ENCODE measurements at regions not wholly inside any gene's neighbourhood (a gene's known extent, or its start where the extent isn't known, plus 50 kb on each side); places are given as distances from the start of the nearest gene placed in this dataset.
A peak's percentile ranks its signal among the peaks of the same experiment; 100 is the strongest.

DNA sequence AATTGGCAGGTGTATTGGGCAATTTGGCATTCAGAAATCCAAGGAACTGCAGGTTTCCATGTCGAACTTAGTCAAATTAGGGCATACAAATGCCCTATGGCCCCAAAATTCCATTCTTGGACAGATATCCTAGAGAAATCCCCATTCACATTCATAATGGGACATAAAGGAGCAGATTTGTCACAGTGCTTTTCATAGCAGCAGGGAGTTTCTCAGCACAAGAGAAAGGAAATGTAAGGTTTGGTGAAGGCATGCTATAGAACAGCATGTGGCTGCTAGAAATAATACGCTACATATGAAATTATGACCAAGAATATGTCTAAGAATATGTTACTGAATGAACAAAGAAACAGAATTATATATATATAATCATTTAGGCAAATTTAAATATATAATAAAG is 437.5 kb upstream of the BOD1L1 start:
- no peak for DNase-seq

DNA sequence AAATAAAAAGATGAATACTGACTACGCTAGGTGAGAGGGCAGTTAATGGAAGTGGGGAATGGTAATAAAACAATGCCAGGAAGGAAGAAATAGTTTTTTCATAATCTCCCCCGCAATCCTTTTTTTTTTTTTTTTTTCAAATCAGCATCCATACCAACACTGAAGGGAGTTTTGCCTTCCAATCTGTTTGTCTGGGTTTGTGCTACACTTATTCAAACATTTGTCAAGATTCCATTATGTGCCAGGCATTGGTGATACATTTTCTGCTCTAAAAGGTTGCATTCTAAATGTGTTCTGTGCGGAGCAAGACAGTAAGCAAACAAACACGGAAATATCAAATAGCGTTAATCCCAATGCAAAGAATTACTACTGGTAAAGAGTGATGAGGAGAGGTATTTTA is 437.9 kb upstream of the BOD1L1 start:
- no peak for DNase-seq

DNA sequence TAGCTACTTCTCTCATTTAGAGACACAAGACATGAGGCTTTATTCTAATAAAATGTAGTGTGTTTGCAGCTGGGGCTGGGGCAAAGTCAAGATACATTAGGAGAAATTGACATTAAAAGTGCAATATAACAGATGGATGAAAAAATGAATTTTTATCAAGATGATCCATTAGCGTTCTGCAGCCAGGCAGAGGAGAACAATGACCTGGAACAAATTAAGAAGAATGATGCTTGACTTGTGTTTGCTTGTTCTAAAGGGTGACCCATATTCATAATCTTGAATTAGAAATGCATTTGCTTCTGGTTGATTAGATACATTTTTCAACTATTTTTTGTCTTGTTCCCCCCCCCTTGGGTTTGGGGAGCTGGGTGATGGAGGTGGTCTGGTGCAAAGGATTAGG is 439.5 kb upstream of the BOD1L1 start:
- DNase-seq = no peak

DNA sequence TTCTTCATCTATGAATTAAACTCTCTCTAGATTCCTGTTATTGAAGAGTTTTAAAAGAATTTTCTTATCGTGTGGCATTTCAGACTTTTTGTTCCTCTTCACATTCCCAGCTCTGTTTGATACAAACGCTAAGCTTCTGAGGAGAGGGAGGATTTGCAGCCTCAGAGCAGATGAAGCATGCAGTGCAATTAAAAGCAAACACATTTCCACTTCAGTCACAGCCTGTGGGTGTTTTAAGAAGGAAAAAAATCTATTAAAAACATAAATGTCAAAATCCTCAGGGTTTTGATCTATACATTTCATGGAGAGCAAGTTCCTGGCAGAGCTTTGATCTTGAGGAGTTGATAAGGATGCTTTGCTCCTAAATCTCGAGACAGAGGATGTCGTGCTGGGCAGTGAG is 442.4 kb upstream of the BOD1L1 start:
- no peak for DNase-seq

DNA sequence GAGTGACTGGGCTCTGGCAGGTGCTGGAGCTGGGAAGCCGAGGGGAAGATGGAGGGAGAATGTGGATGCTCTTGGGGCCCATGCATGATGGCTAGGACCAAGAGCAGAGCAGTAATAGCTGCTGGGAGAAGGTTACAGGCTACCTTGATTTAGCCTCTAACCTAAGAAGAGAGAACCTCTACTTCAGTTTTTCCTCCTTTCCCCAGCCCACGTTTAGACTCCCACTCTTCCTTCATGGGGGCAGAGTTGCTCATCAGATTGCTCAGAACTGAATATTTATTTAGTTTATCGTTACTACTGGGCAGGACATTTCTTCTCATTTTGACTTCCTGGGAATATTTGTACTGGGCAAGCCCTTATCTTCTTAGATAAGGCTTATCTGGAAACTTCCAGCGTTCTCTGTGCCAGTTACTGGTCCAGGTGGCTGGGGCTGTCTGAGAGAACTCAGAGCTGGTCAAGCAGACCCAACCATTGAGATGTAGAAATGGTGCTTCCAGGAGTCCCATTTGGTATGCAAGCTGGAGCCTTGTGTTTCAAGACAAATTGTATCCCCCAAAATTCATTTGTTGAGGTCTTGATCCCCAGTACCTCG is 442.9 kb upstream of the BOD1L1 start:
- DNase-seq = no peak

DNA sequence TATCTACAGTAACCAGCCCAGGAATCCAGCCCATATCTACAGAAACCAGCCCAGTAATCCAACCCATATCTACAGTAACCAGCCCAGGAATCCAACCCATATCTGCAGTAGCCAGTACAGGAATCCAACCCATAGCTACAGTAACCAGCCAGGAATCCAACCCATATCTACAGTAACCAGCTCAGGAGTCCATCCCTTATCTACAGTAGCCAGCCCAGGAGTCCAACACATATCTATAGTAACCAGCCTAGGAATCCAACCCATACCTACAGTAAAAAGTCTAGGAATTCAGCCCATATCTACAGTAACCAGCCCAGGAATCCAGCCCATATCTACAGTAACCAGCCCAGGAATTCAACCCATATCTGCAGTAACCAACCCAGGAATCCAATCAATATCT is 445.0 kb upstream of the BOD1L1 start:
- DNase-seq = no peak

DNA sequence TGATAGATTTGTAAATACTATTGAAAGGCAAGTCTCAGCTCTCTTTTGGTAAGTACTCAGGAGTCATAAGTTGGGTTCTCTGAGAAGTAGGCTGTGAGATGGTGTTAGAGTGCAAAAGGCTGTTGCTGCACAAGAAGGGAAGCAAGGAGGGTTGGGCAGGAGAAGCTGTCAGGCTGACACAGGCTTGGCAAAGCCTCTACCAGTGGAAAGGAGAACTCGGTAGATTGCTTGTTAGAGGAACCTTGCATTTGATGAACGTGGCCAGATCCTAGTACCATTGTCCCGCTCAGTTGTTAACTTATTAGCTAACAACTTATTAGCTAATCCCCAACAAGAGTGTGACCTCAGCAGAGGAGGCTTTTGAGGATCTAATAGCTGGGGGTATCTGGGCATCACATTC is 449.3 kb upstream of the BOD1L1 start:
- no peak for DNase-seq

DNA sequence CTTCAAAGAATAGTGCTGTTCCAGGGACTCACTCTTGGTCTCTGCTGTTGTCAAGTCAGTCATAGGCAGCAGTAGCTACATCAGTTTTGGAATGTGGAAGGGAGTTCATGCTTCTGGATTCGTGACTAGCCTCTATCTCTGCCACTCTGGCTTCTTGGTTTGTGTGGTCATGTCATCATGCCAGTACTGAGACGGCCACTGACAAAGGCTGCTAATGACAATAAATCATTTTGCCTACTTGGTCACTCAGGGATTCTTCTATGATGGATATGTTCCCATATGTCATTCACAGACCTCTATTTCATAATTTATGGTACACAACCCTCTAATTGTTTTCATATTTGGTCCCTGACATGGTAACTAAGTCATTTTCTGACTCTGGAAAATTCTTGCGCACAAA is 450.8 kb upstream of the BOD1L1 start:
- no peak for DNase-seq

DNA sequence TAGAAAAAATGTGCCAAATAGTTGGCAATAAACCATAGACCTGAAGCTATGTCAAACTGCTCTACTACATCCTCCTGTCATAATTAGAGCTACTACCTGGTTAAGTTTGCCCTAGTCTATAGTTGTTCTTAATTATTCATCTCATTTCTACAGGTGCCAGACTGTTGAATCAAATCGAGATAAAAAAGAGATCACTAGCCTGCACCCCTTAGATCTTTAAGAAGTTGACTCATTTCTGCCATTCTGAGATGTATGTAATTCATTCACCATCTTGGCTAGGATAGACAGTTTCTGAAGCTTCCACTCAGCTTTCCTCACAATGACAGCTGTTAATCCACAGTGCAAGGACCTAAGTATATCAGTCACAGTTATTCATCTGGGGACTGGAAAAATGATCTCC is 452.1 kb upstream of the BOD1L1 start:
- DNase-seq = no peak

DNA sequence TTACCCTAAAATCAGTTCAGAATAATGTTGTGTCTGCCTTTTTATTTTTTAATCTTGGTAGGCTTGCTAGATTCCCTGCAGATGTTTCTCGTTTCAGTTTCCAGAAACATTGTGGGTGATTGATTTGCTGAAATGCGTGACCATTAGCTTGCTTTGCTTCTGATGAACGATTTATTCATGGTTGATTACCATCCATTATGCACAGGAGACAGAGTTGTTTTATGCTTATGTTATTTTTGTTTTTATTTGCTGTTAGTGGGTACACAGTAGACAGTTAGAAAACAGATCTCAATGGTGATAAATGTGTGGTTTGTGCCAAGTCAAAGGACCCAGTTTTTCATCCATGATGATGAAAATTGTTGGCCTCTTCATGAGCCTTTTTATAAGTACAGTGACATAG is 455.6 kb upstream of the BOD1L1 start:
- no peak for DNase-seq

DNA sequence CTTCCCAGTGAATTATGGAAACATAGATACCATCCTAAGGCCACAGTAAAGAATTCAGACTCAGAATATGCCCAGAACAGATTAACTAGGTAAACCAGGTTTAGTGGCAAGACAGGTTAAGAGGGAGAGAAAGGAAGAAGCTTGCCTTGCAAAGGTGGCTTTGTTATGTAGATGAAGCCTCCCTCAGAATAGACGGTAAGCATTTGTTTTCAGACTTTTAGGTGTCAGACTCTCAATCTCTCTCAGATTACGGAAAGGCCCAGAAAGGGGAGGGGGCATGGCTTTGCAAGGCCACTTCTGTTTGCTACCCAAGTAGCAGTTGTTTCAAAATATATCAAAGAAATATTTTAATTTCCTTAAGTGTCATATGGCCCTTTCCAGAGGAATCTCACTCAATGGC is 457.1 kb upstream of the BOD1L1 start:
- no peak for DNase-seq

DNA sequence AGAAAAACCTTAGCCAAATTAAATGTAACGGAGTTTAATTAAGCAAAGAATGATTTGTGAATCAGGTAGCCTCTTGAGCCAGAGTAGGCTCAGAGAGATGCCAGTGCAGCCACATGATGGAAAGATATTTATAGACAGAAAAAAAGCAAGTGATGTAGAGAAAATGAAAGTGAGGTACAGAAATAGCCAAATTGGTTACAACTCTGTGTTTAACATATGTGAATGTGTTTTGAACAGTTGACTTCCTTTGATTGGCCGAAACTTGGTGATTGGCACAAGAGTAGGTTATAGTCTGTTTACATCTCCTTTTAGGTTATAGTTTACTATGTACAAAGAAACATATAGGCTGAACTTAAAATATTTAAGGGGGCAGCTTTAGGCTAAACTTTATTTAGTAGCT is 459.9 kb upstream of the BOD1L1 start:
- DNase-seq = no peak

DNA sequence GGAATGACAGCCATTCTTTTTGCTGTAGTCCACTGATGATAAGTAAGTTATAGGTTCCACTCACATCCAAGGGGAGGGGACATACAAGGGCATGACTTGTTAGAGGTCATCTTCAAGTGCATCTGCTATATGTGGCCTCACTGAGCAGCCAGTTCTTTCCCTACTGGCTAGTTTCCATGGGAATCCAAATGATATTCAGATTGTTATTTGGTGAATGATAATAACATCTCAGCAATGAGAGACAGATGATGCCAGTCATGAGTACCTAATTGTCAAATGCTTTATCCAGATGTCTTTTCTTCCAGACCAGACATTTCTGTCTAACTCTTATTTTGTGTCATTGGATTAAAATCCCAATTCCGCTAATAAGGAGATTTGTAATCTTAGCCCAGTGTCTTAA is 460.4 kb upstream of the BOD1L1 start:
- DNase-seq = no peak

DNA sequence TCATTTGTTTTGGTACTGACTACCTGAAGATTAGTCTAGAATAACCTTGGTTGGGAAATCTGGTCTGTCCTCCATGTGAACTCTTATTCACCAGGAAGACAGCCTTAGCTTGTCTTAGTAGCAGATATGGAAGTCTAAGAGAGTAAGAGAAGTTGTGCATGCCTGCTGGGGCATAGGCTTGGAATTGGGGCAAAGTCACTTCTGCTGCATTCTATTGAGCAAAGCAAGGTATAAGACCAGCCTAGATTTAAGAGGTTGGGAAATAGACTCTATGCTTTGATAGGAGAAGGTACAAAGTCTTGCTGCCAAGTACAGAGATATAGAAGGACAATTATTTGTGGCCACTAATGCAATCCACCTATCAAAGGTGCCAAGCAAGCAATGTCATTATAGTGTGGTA is 464.0 kb upstream of the BOD1L1 start:
- no peak for DNase-seq

DNA sequence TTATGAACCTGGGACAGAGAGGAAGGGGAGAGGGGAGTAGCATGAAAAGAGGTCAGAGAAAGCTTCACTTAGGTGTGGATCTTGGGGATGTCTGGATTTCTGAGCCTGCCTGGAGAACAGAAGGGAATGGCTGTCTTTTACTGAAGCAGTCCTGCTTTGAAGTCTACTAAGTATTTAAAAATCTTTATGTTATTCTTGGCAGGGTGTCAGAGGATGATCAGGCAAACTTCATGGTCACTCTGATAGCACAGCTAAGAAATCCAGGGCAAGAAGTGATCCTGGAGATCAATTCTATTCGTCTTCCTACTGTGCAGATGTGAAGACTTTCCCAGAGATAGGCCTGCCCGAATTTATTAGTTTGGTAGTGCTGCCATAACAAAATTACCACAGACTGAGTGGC is 464.4 kb upstream of the BOD1L1 start:
- DNase-seq = no peak

DNA sequence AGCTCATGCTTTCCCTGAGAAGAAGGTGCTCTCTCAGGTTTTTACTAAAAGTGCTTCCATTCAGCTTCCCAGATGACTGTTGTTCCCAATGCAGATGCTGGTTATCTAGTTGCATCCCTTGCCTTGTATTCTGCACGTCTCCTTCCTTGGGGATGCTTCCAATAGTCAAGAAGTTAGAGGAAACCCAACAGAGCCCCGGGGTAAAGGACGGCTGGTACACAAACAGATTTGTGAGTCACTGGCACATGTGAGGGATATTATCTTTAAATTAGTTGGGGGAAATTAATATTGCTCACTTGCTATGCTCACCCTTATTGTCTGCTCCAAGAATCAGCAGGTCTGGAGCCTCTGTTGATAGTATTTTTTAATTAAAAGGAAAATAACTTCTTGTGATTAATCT is 465.2 kb upstream of the BOD1L1 start:
- no peak for DNase-seq

DNA sequence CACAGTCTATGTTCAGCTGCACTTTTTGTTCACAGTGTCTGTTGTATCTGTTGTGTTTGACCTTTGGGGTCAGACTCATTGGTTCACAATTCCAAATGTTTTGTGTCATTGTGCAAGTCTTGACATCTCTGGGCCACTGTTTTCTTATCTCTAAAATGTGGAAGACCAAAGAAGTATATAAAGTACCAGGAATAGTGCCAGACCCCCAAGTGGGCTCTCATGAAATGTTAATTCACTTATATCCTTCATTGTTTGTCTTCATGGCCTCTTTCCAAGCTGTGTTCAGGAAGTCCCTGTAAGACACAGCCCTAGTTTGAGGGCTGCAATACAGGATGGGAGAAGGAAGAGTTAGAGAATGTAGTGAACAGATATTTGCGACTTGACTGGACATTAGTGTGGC is 468.3 kb upstream of the BOD1L1 start:
- no peak for DNase-seq

DNA sequence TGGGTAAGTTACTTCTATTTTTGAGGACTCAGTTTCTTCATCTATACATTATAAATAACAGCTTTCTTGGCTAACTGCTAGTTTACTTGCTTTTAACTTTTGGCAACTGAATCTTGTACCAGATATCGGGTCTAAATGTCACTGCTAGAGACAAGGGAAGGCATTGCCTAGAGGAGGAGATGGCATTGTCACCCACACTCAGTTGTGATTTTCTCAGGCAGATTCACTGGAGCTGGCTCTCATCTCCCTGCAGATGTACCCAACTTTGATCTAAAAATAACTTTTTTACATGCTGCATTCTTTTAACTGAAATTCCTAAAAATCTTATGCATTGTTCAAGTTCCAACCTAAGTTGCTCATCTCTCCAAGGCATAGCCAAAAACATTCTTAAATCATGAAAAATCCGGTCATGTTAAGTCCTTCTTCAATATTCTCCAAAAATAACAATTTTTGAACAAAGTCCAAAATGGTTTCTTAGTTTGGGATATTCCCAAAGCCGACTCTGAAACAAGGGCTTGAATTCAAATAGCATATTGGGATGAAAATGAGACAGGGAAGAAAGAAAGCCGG is 469.0 kb upstream of the BOD1L1 start:
- no peak for DNase-seq

DNA sequence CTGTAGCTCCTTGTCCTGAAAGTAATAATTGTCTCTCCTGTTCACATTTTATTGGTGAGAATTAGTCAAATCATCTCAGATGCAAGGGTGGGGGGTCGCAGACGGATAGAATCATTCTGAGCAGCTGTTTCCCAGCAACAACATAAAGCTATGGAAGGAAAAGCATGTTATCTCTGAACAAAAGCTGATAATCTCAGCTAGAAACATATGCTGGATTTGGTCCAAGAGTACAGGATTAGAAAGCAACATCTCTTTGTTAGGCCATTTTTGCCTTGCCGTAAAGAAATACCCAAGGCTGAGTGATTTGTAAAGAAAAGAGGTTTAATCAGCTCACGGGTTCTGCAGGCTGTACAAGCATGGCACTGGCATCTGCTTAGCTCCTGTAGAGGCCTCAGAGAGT is 472.8 kb upstream of the BOD1L1 start:
- no peak for DNase-seq

DNA sequence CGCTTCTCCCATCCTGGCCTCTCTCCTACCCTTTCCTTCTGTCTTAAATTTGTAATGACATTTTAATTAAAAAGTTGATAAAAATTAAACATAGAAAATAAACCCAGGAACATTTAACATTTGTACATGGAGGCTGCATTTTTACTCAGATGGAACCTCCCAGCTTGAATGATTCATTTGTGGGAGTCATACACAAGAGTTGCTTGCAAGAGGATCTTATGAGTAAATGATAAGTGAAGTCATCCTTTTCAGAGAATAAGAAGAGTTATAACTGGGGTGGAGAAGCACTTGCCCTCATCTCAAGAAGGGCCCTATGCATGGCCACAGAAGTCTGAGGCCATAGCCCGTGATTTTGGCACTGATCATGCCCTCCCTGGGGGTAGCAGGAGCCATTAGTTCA is 482.9 kb upstream of the BOD1L1 start:
- no peak for DNase-seq

DNA sequence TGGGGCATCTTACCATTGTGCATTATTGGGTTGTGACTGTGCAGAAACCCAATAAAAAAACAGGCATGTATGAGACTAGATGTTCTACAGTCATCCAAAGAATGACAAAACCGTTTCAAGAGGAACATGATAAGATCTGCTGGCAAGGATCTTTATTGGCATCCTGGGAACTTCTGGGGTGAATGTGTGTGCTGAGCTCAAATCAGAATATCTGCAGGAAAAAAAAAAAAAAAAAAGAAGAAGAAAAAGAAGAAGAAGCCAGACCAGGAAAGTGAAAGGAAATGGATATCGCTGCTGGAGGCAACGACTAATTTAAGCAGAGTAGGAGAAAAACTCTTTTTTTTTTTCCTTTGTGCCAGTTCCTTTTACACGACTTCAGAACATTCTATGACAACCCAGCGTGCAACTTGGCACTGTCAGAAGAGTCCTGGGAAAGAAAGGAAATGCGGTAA is 484.2 kb upstream of the BOD1L1 start:
- DNase-seq = peak; percentile 26

DNA sequence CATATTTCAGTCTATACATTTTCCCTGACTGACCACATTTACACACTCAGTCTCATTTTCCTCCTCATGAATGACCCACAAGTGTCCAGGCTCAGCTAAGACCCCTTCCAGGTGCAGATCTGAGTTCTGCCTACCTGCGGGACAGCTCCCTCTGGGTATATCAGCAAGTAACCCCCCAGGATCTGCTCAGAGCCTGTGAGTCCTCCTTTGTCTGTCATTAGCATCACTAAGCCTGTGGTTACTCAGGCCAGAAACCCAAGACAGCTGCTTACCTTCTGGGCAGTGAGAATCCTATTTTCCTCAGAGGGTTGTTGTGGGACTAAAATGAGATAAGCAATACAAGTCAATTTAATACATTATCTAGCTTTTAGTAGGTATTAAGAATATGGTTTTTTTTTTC is 487.6 kb upstream of the BOD1L1 start:
- DNase-seq = no peak

DNA sequence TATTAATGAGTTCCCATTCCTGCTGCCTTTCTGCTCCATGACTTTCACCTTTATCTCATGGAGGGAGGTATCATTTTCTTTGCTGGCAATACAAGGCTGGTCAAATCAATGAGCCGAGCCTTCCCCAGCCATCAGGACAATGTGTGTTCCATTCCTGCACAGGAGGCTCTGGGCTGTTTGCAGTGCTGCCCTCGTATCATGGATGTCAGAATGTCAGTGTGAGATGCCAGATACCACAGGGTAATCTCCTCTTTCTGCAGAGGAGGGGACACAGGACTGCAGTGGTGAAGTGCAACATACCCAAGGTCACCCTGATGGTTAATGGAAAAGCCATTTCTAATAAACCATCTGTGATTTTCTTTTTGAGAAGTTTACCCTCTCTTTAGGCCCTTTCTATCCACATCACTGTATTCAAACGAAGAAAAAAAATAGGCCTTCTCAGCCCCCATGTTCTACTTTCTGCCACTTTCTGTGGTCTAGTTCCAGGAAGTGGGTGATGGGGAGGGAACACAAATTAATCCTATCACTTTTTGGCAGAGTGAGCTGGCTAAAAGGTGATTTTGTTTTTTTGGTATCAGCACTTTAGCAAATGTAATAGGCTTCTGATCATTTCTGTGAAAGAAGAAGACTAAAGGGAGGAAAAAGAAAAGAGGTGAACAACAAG is 490.2 kb upstream of the BOD1L1 start:
- no peak for DNase-seq

DNA sequence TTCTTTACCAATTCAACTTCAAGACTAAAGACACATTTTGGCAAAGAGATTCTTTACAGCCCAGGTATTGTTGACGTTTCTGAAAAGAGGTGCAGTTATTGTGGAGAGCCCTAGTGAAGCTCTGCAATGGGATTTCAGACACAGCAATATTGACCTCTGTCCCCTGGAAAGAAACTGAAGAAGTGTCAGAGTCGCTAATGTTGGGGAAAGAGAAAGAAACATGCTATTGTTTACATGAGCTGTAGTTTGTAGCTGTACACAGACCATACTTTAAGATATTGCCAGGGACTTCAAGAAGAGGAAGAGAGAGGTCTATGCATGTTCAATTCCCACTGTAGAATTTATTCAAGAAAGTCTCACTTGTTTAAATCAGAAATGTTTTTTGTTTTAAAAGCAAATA is 497.3 kb upstream of the BOD1L1 start:
- DNase-seq = no peak

Data from OCI-M1 (cell line).